ENCODE measurements at regions not wholly inside any gene's neighbourhood (a gene's known extent, or its start where the extent isn't known, plus 50 kb on each side); places are given as distances from the start of the nearest gene placed in this dataset.

DNA sequence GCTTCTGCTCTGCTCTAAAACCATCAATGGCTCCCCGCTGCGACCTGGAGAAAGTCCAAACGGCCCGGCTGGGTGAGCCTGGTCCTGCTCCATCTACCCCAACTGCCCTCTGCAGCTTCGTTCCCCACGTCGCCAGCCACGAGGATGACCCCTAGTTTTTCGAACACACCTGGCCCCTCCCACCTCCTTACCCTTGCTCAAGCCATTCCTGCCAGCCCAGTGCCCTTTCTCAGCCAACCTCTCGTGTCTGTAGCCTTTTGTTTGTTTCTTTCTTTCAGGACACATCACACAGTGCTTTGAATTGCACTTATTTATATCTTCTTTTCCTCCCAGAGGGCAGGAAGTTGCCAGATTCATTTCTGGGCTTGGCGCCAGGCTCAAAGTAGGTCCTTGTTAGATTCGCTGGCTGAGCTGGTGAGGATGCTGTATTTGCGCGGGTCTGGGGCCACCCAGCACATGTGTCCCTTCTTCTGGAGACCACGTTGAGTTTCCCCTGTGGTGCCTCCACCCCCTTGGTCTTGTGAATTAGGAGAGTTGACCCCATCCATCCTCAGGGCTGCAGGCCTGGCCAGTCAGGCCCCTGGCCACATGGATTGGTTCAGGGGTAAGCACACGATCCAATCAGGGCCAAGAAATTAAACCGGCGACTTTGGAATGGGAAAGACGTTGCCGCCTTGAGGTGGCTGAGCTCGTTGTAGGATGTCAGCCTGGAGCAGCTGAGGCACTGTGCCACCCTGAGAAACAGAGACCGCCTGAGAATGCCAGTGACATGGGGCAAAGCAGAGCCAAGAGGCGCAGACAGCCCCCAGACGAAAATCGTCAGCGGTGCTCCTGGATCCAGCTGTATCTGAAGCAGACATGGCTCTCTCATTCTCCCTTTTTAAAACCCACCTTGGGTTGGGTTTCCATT lies 156.0 kb downstream of the CEBPB start:
- no peak for DNase-seq (ENCODE audit: low read depth)
- H3K4me3 ChIP-seq (ENCODE audit: low read depth, low read length), result no peak overlapping the region
- no peak for TF ChIP-seq MYC (IDR thresholded peaks at IDR 0.05; ENCODE audit: low read depth, low read length)
- no peak for TF ChIP-seq POLR2A (IDR thresholded peaks at IDR 0.05; ENCODE audit: extremely low read depth, insufficient read length)
- TF ChIP-seq CTCF (IDR thresholded peaks at IDR 0.05; ENCODE audit: low read depth, low read length), result no peak
- TF ChIP-seq MAX (IDR thresholded peaks at IDR 0.05; ENCODE audit: low read depth, low read length), result no peak

DNA sequence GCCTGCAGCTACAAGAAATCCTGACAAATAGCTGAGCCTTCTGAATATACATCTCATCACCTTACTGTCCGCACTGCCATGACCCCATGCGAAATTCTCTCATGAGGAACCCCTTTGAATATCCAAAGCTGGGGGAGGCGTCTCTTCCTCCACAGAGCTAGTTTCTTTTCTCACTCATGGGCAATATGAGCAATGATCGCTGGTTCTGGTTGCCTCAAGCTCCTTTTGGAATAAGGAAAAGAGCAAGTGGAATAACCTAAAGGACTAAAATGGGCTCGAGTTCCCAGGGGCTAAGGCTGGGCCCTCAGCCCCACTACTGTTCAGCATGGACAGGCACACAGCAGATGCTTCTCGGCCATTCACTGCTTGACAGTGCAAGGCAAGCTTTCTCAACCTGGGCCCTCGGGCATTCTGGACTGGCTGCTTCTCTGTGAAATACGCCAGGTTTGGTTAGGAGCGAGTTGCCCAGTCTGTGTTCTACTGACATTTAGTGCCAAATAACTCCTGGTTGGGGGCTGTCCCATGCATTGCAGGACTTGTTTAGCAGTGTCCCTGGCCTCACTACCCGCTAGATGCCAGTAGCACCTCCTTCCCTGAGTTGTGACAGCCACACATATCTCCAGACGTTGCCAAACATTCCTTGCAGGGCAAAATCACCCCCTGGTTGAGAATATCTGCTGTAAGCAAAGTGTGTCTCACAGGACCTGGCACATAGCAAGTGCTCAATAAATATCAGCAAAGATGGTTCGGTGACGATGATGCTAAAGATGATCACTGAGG lies 156.8 kb downstream of the CEBPB start:
- DNase-seq (ENCODE audit: low read depth), result no peak
- TF ChIP-seq MYC (IDR thresholded peaks at IDR 0.05; ENCODE audit: low read depth, low read length) (no peak), MAX (IDR thresholded peaks at IDR 0.05; ENCODE audit: low read depth, low read length) (no peak), POLR2A (IDR thresholded peaks at IDR 0.05; ENCODE audit: extremely low read depth, insufficient read length) (no peak), CTCF (IDR thresholded peaks at IDR 0.05; ENCODE audit: low read depth, low read length) (no peak)

GRCh38 chr20:50348096-50348495 lies 157.5 kb downstream of the CEBPB start:
- no peak overlapping the region for H3K4me3 ChIP-seq (ENCODE audit: low read depth, low read length)
- TF ChIP-seq MYC (IDR thresholded peaks at IDR 0.05; ENCODE audit: low read depth, low read length) (no peak), POLR2A (IDR thresholded peaks at IDR 0.05; ENCODE audit: extremely low read depth, insufficient read length) (no peak), MAX (IDR thresholded peaks at IDR 0.05; ENCODE audit: low read depth, low read length) (no peak), CTCF (IDR thresholded peaks at IDR 0.05; ENCODE audit: low read depth, low read length) (no peak)
- peak; percentile 83 for DNase-seq (ENCODE audit: low read depth)

More for the DNA sequence above, 156.8 kb downstream of the CEBPB start:
- no peak overlapping the region for H3K4me3 ChIP-seq (ENCODE audit: low read depth, low read length)

DNA sequence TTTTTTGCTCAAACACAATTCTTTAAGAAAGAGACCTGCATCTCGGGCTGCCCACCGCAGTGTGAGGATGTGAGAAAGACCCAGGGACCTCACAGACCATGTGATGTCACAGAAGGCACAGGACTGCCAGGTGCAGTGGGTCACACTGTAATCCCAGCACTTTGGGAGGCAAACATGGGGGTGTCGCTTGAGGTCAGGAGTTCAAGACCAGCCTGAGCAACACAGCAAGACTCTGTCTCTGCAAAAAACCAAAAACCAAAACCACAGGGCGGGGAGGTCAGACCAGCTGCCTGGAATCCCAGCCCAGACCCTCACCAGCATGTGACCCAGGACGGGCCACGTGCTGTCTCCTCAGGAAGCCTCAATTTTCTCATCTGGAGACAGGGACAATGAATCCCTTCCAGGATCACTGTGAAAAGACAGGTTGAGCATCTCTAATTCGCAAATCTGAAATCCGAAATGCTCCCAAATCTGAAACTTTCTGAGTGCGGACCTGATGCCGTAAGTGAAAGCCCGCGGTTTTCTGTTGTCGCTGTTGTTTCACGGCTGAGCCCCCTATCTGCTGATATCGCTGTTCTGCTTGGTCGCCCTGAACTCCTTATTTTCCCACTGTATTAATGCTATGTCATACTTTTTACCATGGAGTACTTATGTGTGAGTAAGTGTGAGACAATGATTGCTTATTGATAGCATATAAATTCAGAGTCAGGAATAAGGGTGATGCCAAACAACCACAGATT lies 159.5 kb upstream of the PTPN1 start:
- TF ChIP-seq MYC (IDR thresholded peaks at IDR 0.05; ENCODE audit: low read depth, low read length) (no peak), POLR2A (IDR thresholded peaks at IDR 0.05; ENCODE audit: extremely low read depth, insufficient read length) (no peak), MAX (IDR thresholded peaks at IDR 0.05; ENCODE audit: low read depth, low read length) (no peak), CTCF (IDR thresholded peaks at IDR 0.05; ENCODE audit: low read depth, low read length) (no peak)
- no peak for DNase-seq (ENCODE audit: low read depth)
- H3K4me3 ChIP-seq (ENCODE audit: low read depth, low read length), result no peak overlapping the region

- H3K4me3 ChIP-seq (ENCODE audit: low read depth, low read length), result no peak overlapping the region
- TF ChIP-seq MYC (IDR thresholded peaks at IDR 0.05; ENCODE audit: low read depth, low read length) (no peak), POLR2A (IDR thresholded peaks at IDR 0.05; ENCODE audit: extremely low read depth, insufficient read length) (no peak), MAX (IDR thresholded peaks at IDR 0.05; ENCODE audit: low read depth, low read length) (no peak), CTCF (IDR thresholded peaks at IDR 0.05; ENCODE audit: low read depth, low read length) (no peak)
- DNase-seq (ENCODE audit: low read depth), result no peak
Observed at GRCh38 chr20:50351541-50351940, 158.6 kb upstream of the PTPN1 start.

All from NB4 (cell line).